ENCODE measurements at regions not wholly inside any gene's neighbourhood (a gene's known extent, or its start where the extent isn't known, plus 50 kb on each side); places are given as distances from the start of the nearest gene placed in this dataset.
"Not testable (repeated sequence)": the region's sequence is repeated elsewhere in the genome, so short reads cannot be mapped to it uniquely, and the experiment has no call there.

GRCh38 chr6:163696311-163696710 is 281.8 kb downstream of the QKI start:
- not testable (repeated sequence) for H3K36me3 ChIP-seq (ENCODE audit: insufficient read depth, low read length); H3K27ac ChIP-seq (ENCODE audit: low read length); H3K4me3 ChIP-seq (ENCODE audit: low read length); H3F3A ChIP-seq (ENCODE audit: insufficient read depth, low read length, poor library complexity, severe bottlenecking); H2AFZ ChIP-seq (ENCODE audit: low read depth, low read length); H3K27me3 ChIP-seq (ENCODE audit: insufficient read depth, low read depth, low read length); H4K20me1 ChIP-seq (ENCODE audit: insufficient read depth); H3K4me2 ChIP-seq (ENCODE audit: low read length); H3K79me2 ChIP-seq (replicated peaks; ENCODE audit: insufficient read depth, low read length); H3K9me2 ChIP-seq (ENCODE audit: insufficient read depth, low read length); H3K9ac ChIP-seq (ENCODE audit: low read length); H3K9me3 ChIP-seq (ENCODE audit: low read length)

GRCh38 chr6:163695414-163695864 is 280.9 kb downstream of the QKI start:
- Histone ChIP-seq H3K9me3 (ENCODE audit: low read length) (no peaks in the 10 kb centered on the region), H3K27ac (ENCODE audit: low read length) (no peak overlapping the region), H2AFZ (ENCODE audit: low read depth, low read length) (no peak overlapping the region), H3F3A (ENCODE audit: insufficient read depth, low read length, poor library complexity, severe bottlenecking) (no peaks in the 10 kb centered on the region), H4K20me1 (ENCODE audit: insufficient read depth) (no peaks in the 10 kb centered on the region), H3K36me3 (ENCODE audit: insufficient read depth, low read length) (no peaks in the 10 kb centered on the region), H3K27me3 (ENCODE audit: insufficient read depth, low read depth, low read length) (no peaks in the 10 kb centered on the region), H3K4me3 (ENCODE audit: low read length) (no peak overlapping the region), H3K79me2 (replicated peaks; ENCODE audit: insufficient read depth, low read length) (no peaks in the 10 kb centered on the region), H3K9me2 (ENCODE audit: insufficient read depth, low read length) (no peaks in the 10 kb centered on the region), H3K4me2 (ENCODE audit: low read length) (no peak overlapping the region), H3K9ac (ENCODE audit: low read length) (no peak overlapping the region)
- TF ChIP-seq EZH2 (IDR thresholded peaks at IDR 0.05; ENCODE audit: borderline replicate concordance, insufficient read depth, low read length, poor library complexity, severe bottlenecking) (no peak), EP300 (conservative IDR thresholded peaks at IDR 0.05; ENCODE audit: poor library complexity, severe bottlenecking) (no peak)

- no peaks in the 10 kb centered on the region for H3K9me2 ChIP-seq (ENCODE audit: insufficient read depth, low read length)
- TF ChIP-seq POLR2AphosphoS5 (IDR thresholded peaks at IDR 0.05) (no peak), TAF1 (IDR thresholded peaks at IDR 0.05; ENCODE audit: low read depth) (no peak), MXI1 (conservative IDR thresholded peaks at IDR 0.05; ENCODE audit: poor library complexity, severe bottlenecking) (no peak), RAD21 (conservative IDR thresholded peaks at IDR 0.05) (no peak), SMC3 (conservative IDR thresholded peaks at IDR 0.05; ENCODE audit: poor library complexity) (no peak), EZH2 (IDR thresholded peaks at IDR 0.05; ENCODE audit: borderline replicate concordance, insufficient read depth, low read length, poor library complexity, severe bottlenecking) (no peak), CTCF (IDR thresholded peaks at IDR 0.05; ENCODE audit: poor library complexity, severe bottlenecking) (no peak)
- no peak overlapping the region for H3K27ac ChIP-seq (ENCODE audit: low read length)
- no peak overlapping the region for H2AFZ ChIP-seq (ENCODE audit: low read depth, low read length)
- no peak overlapping the region for H3K4me2 ChIP-seq (ENCODE audit: low read length)
- no peak overlapping the region for H3K9ac ChIP-seq (ENCODE audit: low read length)
- no peaks in the 10 kb centered on the region for H3K79me2 ChIP-seq (replicated peaks; ENCODE audit: insufficient read depth, low read length)
- H4K20me1 ChIP-seq (ENCODE audit: insufficient read depth), result no peaks in the 10 kb centered on the region
- H3K27me3 ChIP-seq (ENCODE audit: insufficient read depth, low read depth, low read length), result no peaks in the 10 kb centered on the region
- no peaks in the 10 kb centered on the region for H3F3A ChIP-seq (ENCODE audit: insufficient read depth, low read length, poor library complexity, severe bottlenecking)
- no peak overlapping the region for H3K4me3 ChIP-seq (ENCODE audit: low read length)
- H3K9me3 ChIP-seq (ENCODE audit: low read length), result no peaks in the 10 kb centered on the region
- H3K36me3 ChIP-seq (ENCODE audit: insufficient read depth, low read length), result no peaks in the 10 kb centered on the region
Observed at GRCh38 chr6:163694988-163695398, 280.5 kb downstream of the QKI start.

GRCh38 chr6:163694072-163694471 is 279.6 kb downstream of the QKI start:
- no peaks in the 10 kb centered on the region for H3K79me2 ChIP-seq (replicated peaks; ENCODE audit: insufficient read depth, low read length)
- H3K27me3 ChIP-seq (ENCODE audit: insufficient read depth, low read depth, low read length), result no peaks in the 10 kb centered on the region
- no peak overlapping the region for H3K9ac ChIP-seq (ENCODE audit: low read length)
- H3K4me3 ChIP-seq (ENCODE audit: low read length), result no peak overlapping the region
- no peak overlapping the region for H2AFZ ChIP-seq (ENCODE audit: low read depth, low read length)
- H3K4me2 ChIP-seq (ENCODE audit: low read length), result no peak overlapping the region
- H3K9me2 ChIP-seq (ENCODE audit: insufficient read depth, low read length), result no peaks in the 10 kb centered on the region
- no peak overlapping the region for H3K27ac ChIP-seq (ENCODE audit: low read length)
- H3F3A ChIP-seq (ENCODE audit: insufficient read depth, low read length, poor library complexity, severe bottlenecking), result no peaks in the 10 kb centered on the region
- no peaks in the 10 kb centered on the region for H3K9me3 ChIP-seq (ENCODE audit: low read length)
- H4K20me1 ChIP-seq (ENCODE audit: insufficient read depth), result no peaks in the 10 kb centered on the region
- H3K36me3 ChIP-seq (ENCODE audit: insufficient read depth, low read length), result no peaks in the 10 kb centered on the region
- TF ChIP-seq POLR2AphosphoS5 (IDR thresholded peaks at IDR 0.05) (no peak), EP300 (conservative IDR thresholded peaks at IDR 0.05; ENCODE audit: poor library complexity, severe bottlenecking) (no peak), SMC3 (conservative IDR thresholded peaks at IDR 0.05; ENCODE audit: poor library complexity) (no peak), TAF1 (IDR thresholded peaks at IDR 0.05; ENCODE audit: low read depth) (no peak), EZH2 (IDR thresholded peaks at IDR 0.05; ENCODE audit: borderline replicate concordance, insufficient read depth, low read length, poor library complexity, severe bottlenecking) (no peak), REST (IDR thresholded peaks at IDR 0.05; ENCODE audit: borderline replicate concordance) (no peak), RAD21 (conservative IDR thresholded peaks at IDR 0.05) (no peak), MXI1 (conservative IDR thresholded peaks at IDR 0.05; ENCODE audit: poor library complexity, severe bottlenecking) (no peak), CTCF (IDR thresholded peaks at IDR 0.05; ENCODE audit: poor library complexity, severe bottlenecking) (no peak)

All from neural cell (in vitro differentiated cells).